ENCODE measurements at regions not wholly inside any gene's neighbourhood (a gene's known extent, or its start where the extent isn't known, plus 50 kb on each side); places are given as distances from the start of the nearest gene placed in this dataset.

- TF ChIP-seq EZH2 (IDR thresholded peaks at IDR 0.05; ENCODE audit: insufficient read depth, poor library complexity, severe bottlenecking) (no peak), EZH2phosphoT487 (IDR thresholded peaks at IDR 0.05; ENCODE audit: insufficient read depth, low read depth) (no peak)
Observed at GRCh38 chr7:156378806-156379205, 261.8 kb upstream of the RNF32 start.

Data from GM23248 (cell line).